Uterus (tissue), 3 donors: ENCODE measurements at regions not wholly inside any gene's neighbourhood (a gene's known extent, or its start where the extent isn't known, plus 50 kb on each side); places are given as distances from the start of the nearest gene placed in this dataset.
A peak's percentile ranks its signal among the peaks of the same experiment; 100 is the strongest.

Source experiments
- DNase-seq, 2 donors: peaks; one replicate each; pipeline ENCODE4 v3.0.0-alpha.2; 2019 to 2020
- H3K27ac ChIP-seq, 2 donors: fragments of 200-600 bp; sonication (generic); 1 replicate in 1 of 2; 2 replicates in 1 of 2; pipeline ENCODE4 v1.5.1; 2016 to 2018
- H3K27me3 ChIP-seq, 2 donors: fragments of 200-600 bp; sonication (generic); one replicate each; pipeline ENCODE4 v1.5.1; 2018 to 2019; ENCODE audit warnings: control low read depth in 1 of 2
- H3K36me3 ChIP-seq, 2 donors: fragments of 200-600 bp; sonication (generic); one replicate each; pipeline ENCODE4 v1.5.1; 2019; ENCODE audit warnings: control low read depth in 1 of 2
- H3K4me1 ChIP-seq, 2 donors: fragments of 200-600 bp; sonication (generic); one replicate each; pipeline ENCODE4 v1.5.1; 2018 to 2019; ENCODE audit warnings: control low read depth in 1 of 2
- H3K4me3 ChIP-seq, 2 donors: fragments of 200-600 bp; sonication (generic); 1 replicate in 1 of 2; 2 replicates in 1 of 2; pipeline ENCODE4 v1.5.1; 2018 to 2019; ENCODE audit warnings: mild to moderate bottlenecking in 1 of 2
- H3K9me3 ChIP-seq, 2 donors: fragments of 200-600 bp; sonication (generic); one replicate each; pipeline ENCODE4 v1.5.1; 2019; ENCODE audit warnings: control low read depth in 1 of 2
- CTCF ChIP-seq, 4 experiments: fragments of 200-600 bp in 2 of 4; fragments of 450-650 bp in 2 of 4; sonication (generic) in 2 of 4; IDR thresholded peaks; one replicate each; pipeline ENCODE4 v1.5.1; 2016 to 2019; ENCODE audit warnings: antibody characterized with exemption in 4 of 4, mild to moderate bottlenecking in 2 of 4, moderate library complexity in 1 of 4
- POLR2A ChIP-seq, 2 donors: fragments of 450-650 bp; IDR thresholded peaks; one replicate each; pipeline ENCODE4 v1.6.1; 2016; ENCODE audit warnings: antibody characterized with exemption in 2 of 2, mild to moderate bottlenecking in 1 of 2, moderate library complexity in 1 of 2
- intact Hi-C: fragments of 100-400 bp; cut with DNase I; formaldehyde crosslinking; loops from one replicate; pipeline ENCODE4 v1.15.1; 2023; ENCODE audit warnings: low total_unique reads
- donor health status: DM: yes; HTN: yes; CAD: no.

GRCh38 chr5:13488254-13488931 is 456.1 kb downstream of the DNAH5 start:
- no peaks in the 10 kb centered on the region for H3K36me3 ChIP-seq
- no peak for DNase-seq
- no peaks in the 10 kb centered on the region for H3K27me3 ChIP-seq
- H3K4me1 ChIP-seq: no peaks in the 10 kb centered on the region
- no peak overlapping the region for H3K4me3 ChIP-seq
- H3K9me3 ChIP-seq: no peaks in the 10 kb centered on the region
- intact Hi-C loops: no loop called here
- TF ChIP-seq CTCF (IDR thresholded peaks at IDR 0.05) (no peak), POLR2A (IDR thresholded peaks at IDR 0.05) (no peak)
- H3K27ac ChIP-seq: no peak overlapping the region

GRCh38 chr5:13480834-13481233 is 463.7 kb downstream of the DNAH5 start:
- Histone ChIP-seq H3K27ac (no peak overlapping the region), H3K9me3 (no peaks in the 10 kb centered on the region), H3K4me3 (no peak overlapping the region), H3K4me1 (no peaks in the 10 kb centered on the region), H3K27me3 (no peaks in the 10 kb centered on the region), H3K36me3 (no peaks in the 10 kb centered on the region)
- DNase-seq: no peak
- intact Hi-C loops: no loop called here
- TF ChIP-seq CTCF (IDR thresholded peaks at IDR 0.05) (no peak), POLR2A (IDR thresholded peaks at IDR 0.05) (no peak)

- Histone ChIP-seq H3K36me3 (no peaks in the 10 kb centered on the region), H3K27ac (no peak overlapping the region), H3K9me3 (no peaks in the 10 kb centered on the region), H3K4me1 (no peaks in the 10 kb centered on the region), H3K4me3 (no peak overlapping the region), H3K27me3 (no peaks in the 10 kb centered on the region)
- intact Hi-C loops: no loop called here
- no peak for DNase-seq
- TF ChIP-seq POLR2A (IDR thresholded peaks at IDR 0.05) (no peak), CTCF (IDR thresholded peaks at IDR 0.05) (peak in 1 of 4 experiments; percentile 11)
Measured at GRCh38 chr5:13478831-13479465, 465.5 kb downstream of the DNAH5 start.

- intact Hi-C loops: no loop called here
- H3K4me3 ChIP-seq: no peak overlapping the region
- no peaks in the 10 kb centered on the region for H3K36me3 ChIP-seq
- H3K9me3 ChIP-seq: no peaks in the 10 kb centered on the region
- no peak overlapping the region for H3K27ac ChIP-seq
- TF ChIP-seq CTCF (IDR thresholded peaks at IDR 0.05) (no peak), POLR2A (IDR thresholded peaks at IDR 0.05) (no peak)
- H3K4me1 ChIP-seq: no peaks in the 10 kb centered on the region
- no peaks in the 10 kb centered on the region for H3K27me3 ChIP-seq
- DNase-seq: no peak
Measured at GRCh38 chr5:13477118-13477737, 467.3 kb downstream of the DNAH5 start.

GRCh38 chr5:13472842-13473241 is 471.6 kb downstream of the DNAH5 start:
- no peak for TF ChIP-seq POLR2A (IDR thresholded peaks at IDR 0.05)
- no peak for TF ChIP-seq CTCF (IDR thresholded peaks at IDR 0.05)
- H3K9me3 ChIP-seq: no peaks in the 10 kb centered on the region
- intact Hi-C loops: no loop called here
- H3K4me3 ChIP-seq: no peak overlapping the region
- H3K27ac ChIP-seq: no peak overlapping the region
- no peaks in the 10 kb centered on the region for H3K36me3 ChIP-seq
- no peak for DNase-seq
- no peaks in the 10 kb centered on the region for H3K27me3 ChIP-seq
- no peaks in the 10 kb centered on the region for H3K4me1 ChIP-seq
